GM21515 (cell line): ENCODE measurements at regions not wholly inside any gene's neighbourhood (a gene's known extent, or its start where the extent isn't known, plus 50 kb on each side); places are given as distances from the start of the nearest gene placed in this dataset.

Source experiments
- ATAC-seq: cut with Tn5 transposase; IDR thresholded peaks from one replicate; pipeline ENCODE4 v1.9.1; 2021; ENCODE audit not compliant: unreplicated experiment

DNA sequence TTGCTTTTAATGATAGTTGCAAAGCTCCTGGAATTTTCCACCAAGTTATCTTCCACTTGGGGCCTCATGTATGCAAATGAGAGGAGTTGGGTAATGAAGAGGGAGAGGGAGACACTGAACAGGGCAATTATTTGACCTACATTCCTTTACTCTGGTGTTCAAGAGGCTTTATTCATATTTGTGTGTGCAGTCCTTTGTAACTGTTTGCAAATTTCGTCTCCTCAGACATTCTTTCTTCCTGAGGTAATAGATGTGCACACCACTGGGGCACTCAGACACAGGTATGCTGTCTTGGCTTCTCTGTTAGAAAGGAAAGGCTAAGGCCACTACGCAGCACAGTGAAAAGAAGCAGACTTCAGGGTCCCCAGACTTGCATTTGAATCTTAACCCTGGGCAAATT, 189.7 kb upstream of the IL12A start:
- ATAC-seq: no peak

DNA sequence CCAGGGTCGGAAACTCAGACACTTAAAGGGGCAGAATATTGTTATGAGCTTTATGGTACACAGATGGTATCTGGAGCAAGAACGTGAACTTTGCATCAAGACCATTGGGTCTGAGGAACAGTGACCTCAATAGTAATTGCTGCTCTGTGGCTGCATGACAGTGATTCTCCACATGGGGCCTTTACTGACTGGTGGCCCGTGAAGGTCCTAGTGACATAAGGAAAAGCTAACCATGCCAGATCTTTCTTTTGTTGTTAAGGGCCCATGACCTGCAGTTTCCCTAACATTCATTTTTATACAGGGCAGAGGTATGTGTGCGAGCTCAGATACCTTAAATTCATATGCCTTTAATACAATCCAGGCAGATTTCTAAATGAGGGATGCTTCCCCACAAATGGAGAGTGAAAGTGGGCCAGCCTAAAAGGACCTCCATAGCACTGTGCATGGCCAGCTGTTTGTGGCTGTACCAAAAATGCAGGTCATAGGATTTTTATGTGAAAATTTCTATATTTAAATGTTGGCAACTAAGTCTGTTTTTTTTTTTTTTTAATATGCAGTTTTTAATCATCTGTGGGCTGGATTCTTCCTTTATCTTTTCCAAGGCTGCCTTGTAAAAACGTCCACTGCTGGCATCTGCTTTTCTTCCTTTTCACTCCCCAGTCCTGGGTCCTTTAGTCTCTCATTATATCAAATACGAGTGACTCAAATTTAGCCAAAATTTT, 188.0 kb upstream of the IL12A start:
- no peak for ATAC-seq

DNA sequence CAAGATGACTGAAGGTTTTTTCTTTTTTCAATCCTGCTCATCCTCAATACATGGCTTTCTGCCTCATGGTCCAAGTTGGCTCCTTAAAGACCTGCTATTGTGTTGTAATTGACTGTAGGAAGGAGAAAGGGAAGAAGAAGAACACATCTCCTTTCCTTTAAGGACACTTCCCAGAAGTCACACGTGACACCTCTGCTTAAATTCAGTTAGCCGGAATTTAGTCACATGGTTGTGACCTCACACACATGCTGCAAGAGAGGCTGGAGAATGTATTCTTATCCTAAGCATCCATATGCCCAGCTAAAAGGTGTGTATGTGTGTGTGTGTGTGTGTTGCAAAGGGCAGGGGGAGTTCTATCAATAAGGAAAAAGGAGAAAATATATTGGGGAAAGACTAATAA, 185.8 kb upstream of the IL12A start:
- no peak for ATAC-seq

DNA sequence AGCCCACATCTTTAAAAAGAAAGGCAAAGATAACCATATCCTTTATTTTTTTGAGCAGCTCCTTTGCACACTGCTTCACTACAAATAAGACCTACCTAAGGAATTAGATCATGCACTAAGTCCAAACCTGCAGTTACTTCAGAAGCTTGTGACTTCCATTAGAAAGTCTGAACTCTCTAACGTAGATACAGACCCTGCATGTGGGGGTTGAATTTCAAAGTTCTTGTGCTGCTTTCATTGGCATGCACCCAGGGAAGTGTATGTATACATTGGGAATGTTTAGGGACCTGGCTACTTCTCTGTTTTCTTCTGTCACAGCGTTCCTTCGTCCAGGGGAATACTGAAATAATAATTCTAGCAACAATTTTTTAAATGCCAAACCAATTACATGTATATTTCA, 185.2 kb upstream of the IL12A start:
- no peak for ATAC-seq

DNA sequence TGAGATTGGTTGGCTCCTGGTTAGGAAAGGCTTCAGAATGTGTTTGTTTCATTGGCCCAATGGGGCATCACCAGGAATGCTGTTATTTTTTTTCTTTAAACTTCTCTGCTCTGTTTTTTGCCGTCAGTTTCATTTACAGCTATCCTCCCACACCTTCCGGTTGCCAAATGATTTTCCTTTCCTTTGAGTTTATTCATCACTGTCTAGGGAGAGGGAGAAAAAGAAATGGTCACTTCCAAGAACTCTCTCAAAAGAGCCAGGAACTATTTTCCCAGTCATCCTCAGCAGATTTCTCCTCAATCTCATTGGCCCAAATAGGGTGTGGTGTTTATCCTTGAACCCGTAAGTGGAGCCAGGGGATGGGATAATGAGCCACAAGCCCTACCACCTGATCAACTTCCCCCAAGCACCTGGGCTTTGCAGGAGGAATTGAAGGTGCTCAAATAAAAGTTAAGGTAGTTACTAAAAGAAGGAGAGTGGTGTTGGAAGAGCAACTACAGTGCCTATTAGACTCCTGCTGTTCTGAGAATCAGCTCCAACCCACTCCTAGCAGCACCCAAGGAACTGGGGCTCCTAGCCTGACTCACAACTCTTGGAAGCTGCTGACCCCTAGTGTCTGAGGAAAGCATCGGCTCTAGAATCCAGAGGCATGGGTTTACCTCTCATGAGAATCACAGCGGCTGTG, 183.8 kb upstream of the IL12A start:
- peak; percentile 97 for ATAC-seq

DNA sequence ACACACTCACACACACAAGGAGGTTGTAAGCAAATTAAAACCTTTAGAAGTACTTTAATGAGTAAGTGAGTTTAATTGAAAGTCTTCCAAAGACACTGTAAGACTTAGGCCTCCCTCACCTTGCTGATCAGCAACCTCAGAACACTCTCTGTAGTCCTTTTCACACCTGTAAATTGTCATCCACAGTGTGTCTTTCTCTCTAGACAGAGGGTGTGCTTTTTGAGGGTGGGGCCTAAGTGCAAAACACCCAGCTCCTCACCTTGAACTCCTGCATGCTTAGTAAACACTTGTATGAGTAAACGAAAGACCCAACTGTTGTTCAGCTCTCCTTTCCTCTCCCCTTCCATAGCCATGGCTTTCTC, 183.2 kb upstream of the IL12A start:
- peak; percentile 19 for ATAC-seq

DNA sequence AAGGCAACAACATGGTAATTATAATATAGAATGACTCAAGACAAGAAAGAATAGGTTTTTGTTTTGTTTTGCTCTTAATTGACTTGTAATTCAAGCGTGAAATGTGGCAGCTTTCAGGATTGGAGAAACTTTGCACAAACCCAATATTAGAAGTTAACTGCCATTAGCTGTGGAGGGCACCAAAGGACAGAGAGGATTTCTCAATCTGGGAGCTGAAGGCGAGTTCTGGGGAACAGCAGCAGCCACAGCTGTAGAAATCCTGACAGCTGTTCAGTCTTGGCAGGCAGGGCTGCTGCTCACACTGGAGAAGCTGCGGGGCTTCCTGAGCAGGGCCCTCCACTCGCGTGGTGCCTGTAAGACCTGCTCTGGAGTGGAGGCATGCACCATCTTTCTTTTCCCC, 182.2 kb upstream of the IL12A start:
- ATAC-seq: no peak

DNA sequence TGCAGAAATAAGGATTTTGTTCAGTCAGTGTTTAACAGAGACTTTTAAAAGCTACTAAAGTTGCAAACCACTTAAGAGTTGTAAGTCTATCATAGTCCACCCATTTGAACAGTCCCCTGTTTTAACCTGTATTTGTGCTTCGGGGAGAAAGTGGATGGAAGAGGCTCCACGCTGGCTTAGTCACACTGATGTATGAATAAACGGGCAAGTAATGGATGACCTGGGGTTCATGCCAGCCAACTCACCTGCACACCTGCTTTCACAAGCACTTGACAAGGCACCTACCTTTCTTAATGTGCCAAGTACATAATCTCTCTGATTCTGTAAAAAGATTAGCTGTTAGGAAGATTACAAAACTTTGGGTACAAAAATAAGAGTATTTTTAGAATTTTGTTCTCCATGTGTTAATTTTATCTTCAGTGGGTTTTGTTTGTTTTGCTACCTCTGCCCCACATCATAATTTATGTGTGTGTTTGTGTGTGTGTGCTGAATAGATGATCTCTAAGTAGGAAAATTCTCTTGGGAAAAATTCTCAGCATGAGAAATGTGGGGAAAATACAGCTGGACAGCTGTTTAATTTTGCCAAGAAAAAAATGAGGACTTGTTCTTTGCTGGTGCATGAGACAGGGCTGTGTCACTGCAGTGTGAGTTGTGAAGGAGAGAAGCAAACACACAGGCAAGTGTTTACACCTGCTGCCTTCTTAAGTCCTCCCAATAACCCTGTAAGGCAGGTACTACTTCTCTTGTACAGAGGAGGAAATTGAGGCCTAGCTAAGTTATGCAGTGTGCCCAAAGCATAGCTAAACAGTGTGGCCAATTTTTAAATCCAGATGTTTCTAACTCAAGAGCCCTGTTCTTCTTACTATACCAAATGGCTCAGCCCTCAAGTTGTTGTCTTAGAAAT, 181.2 kb upstream of the IL12A start:
- no peak for ATAC-seq

DNA sequence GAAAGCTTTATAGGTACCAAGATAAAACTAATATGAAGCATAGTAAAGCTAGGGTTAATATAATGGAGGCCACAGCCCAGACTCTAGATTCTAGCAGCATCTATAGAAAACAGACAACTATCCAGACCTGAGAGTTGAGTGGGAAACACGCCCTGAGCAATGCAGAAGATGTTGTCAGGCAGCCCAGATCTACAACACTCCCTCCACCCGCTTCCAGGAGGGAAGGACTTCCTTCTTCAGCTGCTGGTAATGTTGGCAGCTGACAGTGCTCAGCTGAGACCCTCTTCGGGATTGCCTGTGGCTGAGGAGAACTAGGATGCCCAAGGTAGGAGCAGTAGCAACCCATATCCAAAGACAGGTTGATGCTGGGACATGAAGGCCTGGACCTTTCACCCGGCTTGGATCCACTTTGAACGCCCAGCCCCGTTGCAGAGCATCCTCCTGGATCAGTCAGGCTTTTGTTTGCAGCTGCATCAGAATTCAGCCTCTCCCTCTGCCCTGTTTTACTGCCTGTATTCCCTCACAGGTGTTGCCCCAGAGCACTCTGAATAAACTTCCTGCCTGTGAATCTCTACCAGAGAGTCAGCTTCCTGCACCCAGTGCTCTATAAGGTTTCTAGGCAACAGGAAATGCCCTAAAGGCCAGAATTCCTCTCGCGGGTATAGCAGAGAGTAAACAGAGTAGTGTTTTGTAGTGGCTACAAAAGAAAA, 174.7 kb upstream of the IL12A start:
- ATAC-seq: no peak

- no peak for ATAC-seq
Measured at GRCh38 chr3:159816512-159816911, 172.1 kb upstream of the IL12A start.

DNA sequence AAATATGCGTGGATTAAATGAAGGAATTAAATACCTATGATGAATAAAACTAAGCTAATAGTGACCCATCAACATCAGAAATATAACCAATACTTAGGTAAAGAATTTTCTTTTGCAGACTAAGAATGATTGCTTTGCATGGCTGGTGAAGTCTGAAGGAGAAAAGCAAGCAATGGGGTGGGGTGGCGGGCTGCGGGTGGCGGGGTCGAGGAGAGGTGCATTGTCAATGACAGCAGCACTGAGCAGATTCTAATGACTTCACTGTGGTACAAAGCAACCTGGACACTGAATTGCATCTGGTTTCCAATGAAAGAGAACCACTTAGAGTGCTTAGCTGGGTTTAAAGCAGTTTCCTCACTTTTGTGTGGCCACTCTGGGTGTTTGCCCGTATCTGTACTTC, 171.5 kb upstream of the IL12A start:
- ATAC-seq: no peak

GRCh38 chr3:159817571-159817970, 171.1 kb upstream of the IL12A start:
- no peak for ATAC-seq

DNA sequence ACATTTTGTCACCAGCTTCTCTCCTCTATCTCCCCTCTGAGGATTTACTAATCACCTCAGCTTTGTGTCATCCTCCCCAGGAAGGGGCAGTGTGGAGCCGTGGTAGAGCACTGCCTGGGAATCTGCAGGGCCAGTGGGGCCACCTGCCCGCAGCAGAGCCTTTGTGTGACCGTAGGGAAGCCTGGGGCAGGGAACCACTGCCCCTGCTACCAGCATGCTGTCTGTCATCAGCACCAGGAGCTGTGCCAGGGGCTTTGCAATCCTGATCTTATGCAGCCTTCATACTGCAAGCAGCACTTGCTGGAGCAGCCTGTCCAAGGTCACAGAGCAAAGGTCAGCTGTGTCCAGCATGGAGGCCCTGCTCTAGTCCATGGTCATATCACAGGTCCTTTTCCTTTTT, 170.2 kb upstream of the IL12A start:
- ATAC-seq: no peak

- no peak for ATAC-seq
Measured at GRCh38 chr3:159818997-159819500, 169.6 kb upstream of the IL12A start.

DNA sequence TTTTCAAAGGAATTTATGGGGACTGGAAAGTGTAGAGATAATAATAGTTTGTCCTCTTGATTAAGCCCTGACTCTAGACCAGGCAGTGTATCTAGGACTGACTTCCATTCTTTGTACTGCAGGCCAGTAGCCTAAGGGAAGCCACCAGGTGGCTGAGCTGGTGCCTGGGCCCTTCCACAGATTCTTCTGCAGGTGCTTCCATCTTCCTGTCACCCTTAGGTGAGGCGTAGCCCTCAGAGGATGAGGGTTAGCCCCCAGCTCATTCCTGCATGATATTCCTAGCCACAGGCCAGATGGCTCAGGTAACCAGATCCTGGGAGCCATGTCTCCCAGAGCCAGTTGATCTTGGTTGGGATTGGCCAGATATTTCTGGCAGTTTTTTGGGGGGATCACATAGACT, 169.0 kb upstream of the IL12A start:
- ATAC-seq: no peak

DNA sequence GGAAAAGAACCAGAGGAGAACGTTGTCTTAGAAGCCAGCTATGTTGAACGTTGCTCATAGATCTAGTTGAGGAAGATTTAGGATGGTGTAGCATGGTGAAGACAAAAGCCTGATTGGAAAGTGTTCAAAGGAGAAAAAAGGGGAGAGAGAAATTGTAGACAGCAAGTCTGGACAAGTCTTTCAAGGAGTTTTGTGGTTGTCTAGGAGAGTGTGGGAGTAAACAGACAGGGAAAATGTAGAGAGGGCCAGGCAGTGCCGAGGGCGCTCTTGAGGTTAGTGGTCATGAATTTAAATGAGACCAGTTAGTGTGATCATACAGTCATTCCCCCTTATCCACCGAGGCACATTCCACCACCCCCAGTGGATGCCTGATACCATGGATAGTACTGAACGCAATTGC, 167.5 kb upstream of the IL12A start:
- no peak for ATAC-seq

DNA sequence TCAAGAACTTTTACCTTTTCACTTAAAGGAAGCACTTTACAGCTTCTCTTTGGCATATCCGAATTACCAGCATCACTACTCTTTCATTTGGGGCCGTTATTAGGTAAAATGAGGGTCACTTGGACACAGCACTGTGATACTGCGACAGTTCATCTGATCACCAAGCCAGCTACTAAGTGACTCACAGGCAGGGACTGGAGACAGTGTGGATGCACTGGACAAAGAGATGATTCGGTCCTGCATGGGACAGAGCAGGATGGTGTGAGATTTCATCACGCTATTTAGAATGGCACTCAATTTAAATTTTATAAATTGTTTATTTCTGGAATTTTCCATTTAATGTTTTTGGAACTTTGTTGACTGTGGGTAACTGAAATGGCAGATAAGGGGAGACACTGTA, 166.9 kb upstream of the IL12A start:
- ATAC-seq: no peak

DNA sequence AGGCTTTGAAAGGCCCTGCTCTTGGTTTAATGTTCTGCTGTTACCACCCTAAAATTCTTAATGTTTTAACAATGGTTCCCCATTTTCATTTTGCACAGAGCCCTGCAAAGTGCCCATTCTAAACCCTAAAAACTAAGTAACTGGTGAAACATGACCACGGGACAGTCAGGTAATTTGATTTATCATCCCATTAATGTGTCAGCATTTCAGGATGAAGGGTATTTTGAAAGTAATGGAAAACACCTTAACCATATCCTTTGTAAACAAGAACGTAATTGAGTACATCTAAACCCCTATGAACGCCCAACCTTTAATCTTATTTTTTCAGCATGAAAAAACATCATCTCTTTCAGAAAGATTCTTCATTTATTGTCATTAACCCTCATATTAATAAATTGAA, 164.9 kb upstream of the IL12A start:
- ATAC-seq: no peak

GRCh38 chr3:159824333-159824732, 164.3 kb upstream of the IL12A start:
- ATAC-seq: no peak

GRCh38 chr3:159825216-159825854, 163.3 kb upstream of the IL12A start:
- ATAC-seq: no peak

DNA sequence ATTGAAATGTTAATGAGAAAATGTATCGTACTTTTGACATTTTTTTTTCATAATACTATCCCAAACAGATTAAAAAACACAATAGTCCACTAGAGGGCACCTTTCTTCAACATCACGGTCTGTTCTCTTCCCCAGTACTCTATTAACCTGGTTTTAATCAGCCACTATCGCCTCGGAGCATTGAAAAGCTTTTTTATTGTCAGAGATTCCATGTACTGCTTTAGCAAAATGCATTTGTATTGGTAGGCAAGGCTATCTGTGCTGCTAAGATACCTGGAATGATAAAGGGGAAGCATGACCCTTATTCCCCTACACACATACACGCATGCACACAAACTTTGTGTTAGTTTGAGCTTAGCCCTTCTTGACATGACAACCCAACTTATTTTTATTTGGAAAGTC, 160.1 kb upstream of the IL12A start:
- peak; percentile 49 for ATAC-seq
